NCI-H2227 (cell line): ENCODE measurements at regions not wholly inside any gene's neighbourhood (a gene's known extent, or its start where the extent isn't known, plus 50 kb on each side); places are given as distances from the start of the nearest gene placed in this dataset.
"Not testable (repeated sequence)": the region's sequence is repeated elsewhere in the genome, so short reads cannot be mapped to it uniquely, and the experiment has no call there.

Experiments
- DNase-seq: peaks from one replicate; lab custom pipeline; 2025; ENCODE audit not compliant: unreplicated experiment; lab: John Stamatoyannopoulos, UW

DNA sequence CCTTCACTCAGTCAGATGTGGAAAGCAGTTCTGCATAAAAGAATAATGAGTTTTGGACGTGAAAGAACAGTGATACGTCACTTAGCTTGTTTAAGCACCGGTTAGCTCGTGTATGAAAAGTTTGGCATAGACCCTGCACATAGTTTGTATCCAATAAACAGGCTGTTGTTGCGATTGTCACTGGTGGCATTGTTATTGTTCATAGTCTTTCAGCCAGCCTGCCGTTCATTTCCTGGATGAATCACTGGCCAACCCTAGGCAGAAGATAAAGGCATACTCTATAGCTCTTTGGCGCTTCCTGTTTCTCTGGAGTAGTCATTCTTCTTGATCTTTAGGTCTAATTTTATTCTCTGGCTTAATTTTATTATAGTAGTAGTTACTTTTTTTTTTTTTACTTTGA is 57.8 kb upstream of the ANKRD30A start:
- no peak for DNase-seq

DNA sequence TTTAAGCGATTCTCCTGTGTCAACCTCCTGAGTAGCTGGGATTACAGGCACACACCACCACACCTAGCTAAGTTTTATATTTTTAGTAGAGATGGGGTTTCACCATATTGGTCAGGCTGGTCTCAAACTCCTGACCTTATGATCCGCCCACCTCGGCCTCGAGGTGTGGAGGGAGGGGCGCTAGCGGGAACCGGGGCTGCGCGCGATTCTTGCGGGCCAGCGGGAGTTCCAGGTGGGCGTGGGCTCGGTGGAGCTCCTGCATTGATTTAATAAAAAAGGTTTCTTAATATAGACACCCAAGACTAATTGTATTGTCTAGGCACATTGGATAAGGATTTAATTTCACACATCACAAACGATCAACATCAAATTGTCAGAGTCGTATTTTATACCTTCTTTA is 63.1 kb upstream of the ANKRD30A start:
- not testable (repeated sequence) for DNase-seq

DNA sequence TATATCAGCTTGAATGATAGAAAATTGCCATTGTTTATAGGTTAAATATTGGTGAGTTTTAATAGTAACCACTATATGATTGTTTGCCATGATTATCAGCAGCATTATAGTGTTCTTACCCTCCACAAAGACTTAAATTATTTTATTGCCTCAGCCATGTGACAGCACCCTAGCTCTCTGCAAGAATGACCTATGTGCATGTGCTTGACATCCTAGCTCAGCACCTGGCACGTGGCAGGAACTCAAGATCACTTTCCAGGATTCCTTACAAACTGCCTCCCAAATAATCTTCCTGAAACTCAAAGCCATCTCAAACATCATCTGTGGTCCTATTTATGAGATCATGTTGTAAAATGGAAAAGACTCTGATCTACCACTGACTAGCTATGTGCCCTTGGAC is 68.1 kb upstream of the ANKRD30A start:
- DNase-seq: no peak

DNA sequence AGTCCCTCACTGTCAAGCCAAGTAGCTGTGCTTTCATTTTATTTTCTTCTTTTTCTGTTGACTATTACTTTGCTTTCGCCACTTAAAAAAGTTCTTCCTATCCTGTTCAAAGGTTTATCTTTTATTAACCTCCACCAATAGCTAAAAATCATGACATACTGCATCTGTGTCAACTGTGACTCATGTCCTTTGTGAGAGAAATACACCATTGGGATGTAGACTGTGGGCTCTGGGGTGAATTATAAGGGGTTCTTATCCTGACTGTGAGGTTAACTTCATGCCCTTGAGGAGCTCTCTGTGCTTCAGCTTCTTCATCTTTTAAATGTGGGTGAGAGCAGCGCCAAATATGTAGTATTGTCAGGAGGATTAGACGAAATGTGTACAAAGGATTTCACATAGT is 71.9 kb upstream of the ANKRD30A start:
- DNase-seq: no peak

DNA sequence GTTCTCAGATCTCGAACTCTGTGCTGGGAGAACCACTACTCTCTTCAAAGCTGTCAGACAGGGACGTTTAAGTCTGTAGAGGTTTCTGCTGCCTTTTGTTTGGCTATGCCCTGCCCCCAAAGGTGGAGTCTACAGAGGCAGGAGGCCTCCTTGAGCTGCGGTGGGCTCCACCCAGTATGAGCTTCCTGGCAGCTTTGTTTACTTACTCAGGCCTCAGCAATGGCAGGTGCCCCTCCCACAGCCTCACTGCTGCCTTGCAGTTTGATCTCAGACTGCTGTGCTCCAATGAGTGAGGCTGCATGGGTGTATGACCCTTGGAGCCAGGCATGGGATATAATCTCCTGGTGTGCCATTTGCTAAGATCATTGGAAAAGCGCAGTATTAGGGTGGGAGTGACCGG is 75.4 kb upstream of the ANKRD30A start:
- DNase-seq: not testable (repeated sequence)

DNA sequence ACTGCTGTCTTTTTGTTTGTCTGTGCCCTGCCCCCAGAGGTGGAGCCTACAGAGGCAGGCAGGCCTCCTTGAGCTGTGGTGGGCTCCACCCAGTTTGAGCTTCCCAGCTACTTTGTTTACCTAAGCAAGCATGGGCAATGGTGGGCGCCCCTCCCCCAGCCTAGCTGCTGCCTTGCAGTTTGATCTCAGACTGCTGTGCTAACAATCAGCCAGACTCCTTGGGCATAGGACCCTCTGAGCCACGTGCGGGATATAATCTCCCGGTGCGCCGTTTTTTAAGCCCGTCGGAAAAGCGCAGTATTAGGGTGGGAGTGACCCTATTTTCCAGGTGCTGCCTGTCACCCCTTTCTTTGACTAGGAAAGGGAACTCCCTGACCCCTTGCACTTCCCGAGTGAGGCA is 81.1 kb upstream of the ANKRD30A start:
- not testable (repeated sequence) for DNase-seq

DNA sequence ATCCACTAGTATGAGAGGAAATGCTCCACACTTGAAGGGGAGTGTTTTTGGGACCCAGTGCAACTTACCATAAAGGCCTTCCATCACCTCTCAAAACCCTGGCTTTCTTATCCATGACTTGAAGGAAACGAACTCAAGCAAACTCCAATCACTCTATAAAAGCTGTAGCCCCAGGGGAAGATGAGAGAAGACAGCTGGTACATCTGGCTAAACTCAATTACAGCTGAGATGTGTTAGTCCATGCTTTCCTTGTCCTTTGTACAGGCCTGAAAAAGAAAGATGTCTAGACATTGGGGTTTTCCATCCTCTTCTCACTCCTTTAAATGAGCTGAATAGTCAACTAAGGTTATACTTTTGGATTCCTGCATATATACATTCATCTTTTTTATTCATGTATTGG is 89.5 kb upstream of the ANKRD30A start:
- DNase-seq: no peak

DNA sequence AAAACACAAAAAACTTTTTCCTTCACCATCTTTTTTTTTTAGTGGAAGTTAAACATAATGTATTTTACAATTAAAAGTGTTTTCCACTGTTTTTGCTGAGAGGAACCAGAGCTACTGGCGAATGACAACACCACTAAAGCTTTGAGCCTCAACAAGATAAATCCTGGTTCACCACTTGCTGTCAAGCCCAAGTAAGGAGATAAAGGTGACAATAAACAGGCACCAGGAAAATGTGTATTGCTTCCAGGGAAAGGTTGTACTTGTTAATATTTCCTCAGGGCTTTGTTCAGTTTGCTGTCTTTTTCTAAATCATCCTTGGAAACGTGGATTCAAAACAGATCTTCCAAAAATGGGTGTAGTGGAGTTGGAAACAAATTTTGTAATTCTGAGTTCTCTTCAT is 109.9 kb upstream of the ANKRD30A start:
- no peak for DNase-seq

DNA sequence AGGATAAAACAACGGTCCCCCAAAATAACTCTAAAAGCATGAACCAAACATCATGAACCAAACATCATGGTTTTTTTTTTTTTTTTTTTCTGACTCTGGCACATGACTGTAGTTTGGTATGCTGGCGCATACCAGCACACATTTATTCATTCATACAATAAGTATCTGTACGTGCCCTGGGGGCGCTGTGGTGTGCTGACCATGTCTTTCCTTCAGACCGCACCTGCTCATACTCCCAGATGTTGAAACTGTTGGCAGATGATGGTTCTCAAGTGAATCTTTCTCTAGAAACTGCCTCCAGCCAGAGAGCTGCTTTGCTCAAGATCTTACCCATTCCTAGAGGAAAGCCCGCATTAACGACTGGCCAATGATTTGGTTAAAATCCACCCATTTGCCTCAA is 114.7 kb upstream of the ANKRD30A start:
- no peak for DNase-seq

DNA sequence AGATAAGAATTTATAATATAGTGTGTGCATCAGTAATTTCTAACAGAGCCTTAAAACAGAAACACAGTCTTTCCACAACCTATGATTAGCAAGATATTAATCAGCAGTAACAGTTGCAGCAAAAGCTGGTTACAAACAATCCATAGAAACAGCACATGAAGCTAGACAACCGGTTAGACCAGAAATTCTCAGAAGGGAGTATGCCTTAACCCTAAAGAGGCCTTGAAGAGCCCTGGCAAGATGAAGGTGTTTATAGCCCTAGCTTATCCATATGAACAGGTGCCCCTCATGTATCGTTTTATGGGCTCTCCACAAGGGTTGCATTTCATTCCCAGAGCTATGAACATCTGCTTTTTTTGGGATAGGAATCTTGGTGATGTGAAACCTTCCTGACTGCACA is 117.1 kb upstream of the ANKRD30A start:
- DNase-seq: not testable (repeated sequence)

DNA sequence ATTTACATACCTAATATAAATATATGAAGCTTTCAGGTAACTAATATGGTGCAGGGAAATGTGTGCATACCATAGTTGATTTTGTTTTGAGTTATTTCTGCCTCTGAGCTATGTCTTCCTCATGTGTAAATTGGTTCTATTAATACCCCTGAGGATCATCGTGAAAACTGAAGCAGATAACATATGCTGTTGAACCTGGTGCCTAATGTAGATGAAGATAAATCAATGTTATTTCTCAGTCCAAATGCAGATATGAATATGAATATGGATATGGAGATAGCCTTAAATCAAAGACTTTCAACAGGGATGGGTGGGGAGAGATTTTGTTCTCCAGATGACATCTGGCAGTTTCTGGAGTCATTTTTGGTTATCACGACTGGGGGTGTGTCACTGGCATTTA is 122.3 kb upstream of the ANKRD30A start:
- no peak for DNase-seq

DNA sequence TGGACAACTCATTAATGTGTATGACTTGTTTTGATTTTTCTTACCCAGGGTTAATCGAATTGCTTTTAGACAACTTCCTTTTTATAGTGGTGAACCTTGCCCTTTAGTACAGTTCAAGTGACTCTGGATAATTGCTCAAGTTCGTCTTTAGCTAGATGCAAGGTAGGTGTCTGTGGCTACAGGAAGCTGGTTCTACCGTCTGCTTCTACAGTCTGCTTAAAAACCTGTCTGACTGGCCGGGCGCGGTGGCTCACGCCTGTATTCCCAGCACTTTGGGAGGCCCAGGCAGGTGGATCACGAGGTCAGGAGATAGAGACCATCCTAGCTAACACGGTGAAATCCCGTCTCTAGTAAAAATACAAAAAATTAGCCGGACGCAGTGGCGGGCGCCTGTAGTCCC is 129.6 kb upstream of the ANKRD30A start:
- not testable (repeated sequence) for DNase-seq

DNA sequence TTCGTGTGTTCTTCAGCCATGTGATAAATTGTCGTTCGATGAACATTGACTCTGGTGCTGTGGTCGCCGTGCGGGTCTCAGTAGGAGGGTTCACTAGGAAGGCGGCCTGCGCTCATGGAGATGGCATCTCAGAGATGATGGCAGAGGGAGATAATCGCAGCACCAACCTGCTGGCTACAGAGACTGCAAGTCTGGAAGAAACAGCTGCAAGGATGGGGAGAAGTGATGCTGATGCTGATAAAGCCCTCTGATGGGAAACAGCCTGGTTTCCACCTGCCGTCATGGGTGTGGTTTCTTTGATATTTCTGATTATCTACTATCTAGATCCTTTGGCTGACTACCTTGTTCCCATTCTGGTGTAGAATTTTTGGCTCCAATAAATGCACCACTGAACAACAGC is 130.5 kb upstream of the ANKRD30A start:
- DNase-seq: no peak

DNA sequence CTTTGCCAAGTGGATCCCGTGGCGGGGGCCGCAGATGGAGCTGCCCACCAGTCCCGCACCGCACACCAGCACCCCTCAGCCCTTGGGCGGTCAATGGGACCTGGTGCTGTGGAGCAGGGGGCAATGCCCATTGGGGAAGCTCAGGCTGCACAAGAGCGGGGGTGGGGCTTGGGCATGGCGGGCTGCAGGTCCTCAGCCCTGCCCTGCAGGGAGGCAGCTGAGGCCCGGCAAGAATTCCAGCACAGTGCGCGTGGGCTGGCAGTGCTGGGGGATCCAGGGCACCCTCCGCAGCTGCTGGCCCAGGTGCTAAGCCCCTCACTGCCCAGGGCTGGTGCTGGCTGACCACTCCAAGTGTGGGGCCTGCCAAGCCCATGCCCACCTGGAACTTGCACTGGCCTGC is 136.2 kb upstream of the ANKRD30A start:
- DNase-seq: no peak

DNA sequence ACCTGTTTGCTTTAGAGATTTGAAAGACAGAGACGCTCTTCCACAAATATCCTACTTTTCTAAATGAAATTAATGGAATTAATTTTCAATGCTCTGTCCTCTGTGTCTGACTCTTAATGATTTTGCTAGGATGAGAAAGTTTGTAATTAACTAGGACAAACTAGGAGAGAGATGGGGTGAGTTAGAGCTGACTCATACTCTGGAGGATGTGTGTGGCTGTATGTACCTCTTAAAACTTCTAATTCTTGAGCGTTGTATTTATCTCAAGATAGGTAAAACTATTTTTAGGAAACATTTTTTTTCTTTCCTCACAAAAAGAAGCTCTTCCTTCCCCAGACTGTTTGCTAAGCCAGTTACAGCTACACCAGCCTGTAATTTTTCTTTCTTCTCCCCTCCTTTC is 178.8 kb upstream of the ANKRD30A start:
- DNase-seq: no peak

DNA sequence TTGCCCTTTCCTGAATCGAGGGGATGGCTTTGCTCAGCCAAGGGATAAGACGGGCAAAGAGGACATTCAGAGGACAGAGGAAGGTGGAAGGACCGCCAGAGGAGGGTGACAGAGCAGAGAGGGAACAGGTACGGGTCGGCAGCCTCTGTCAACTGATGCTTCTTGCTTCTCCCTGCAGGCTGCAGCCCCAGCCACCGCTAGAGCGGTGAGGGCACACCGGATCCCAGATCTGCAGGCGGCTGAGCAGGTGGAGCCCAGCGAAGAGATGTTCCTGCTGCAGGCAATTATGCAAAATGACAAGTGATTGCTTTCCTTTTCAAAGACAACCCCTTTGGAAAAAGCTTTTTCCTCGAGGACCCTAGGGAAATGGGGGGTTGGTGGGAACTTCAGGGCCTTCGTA is 181.9 kb upstream of the ANKRD30A start:
- DNase-seq: no peak

DNA sequence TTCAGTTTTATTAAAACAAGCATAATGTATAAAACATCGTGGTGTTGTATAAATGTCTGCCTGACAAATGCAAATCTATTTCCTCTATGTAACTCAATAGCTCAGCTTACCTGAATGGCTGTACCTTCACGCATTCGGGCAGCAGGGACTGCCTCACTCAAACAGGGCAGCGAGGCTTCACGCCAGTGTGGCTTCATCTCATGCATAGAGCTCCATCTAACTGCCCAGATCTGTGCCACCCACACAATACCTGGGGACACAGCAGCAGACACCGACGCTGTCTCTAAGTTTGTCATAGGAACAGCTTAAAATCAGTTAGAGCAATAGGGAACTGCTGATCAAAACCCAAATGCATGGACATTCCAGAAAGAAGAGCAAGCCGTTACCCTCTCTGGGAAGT is 182.8 kb upstream of the ANKRD30A start:
- no peak for DNase-seq

DNA sequence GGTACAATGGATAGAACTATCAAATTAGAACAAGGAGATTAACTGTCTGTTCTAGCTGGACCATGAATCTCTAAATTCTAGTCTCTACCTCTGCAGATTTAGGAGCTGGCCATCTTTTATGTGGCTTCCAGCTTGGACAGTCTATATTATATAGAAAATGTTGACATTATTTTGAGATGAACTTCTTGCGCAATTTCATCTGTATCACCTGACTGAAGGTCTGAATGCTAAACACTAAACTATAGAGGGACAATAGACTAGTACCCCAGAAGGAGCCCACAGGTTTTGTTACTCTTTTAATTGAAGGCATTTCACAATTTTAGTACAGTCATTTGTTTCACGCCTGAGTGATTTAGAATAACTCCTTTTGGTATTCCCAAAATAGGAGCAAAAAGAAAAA is 222.4 kb upstream of the ANKRD30A start:
- DNase-seq: no peak

DNA sequence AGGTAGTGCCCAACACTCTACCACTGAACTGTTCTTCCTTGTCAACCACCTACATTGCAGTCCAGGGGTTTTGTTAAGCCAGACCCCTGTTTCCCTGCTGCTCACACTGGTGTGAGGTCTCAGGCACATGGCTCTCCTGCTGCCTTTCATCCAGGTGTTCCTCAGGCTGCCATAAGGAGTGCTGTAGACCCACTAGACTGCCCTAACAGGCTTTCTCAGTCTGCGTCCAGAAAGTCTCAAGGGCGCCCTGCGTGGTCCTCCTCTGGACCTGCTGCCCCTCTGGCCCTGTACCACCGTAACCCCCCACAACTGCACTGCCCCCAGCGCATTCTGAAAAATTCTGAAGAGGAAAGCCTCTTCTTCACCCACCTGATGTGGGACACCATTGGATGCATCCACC is 225.7 kb upstream of the ANKRD30A start:
- DNase-seq: no peak

DNA sequence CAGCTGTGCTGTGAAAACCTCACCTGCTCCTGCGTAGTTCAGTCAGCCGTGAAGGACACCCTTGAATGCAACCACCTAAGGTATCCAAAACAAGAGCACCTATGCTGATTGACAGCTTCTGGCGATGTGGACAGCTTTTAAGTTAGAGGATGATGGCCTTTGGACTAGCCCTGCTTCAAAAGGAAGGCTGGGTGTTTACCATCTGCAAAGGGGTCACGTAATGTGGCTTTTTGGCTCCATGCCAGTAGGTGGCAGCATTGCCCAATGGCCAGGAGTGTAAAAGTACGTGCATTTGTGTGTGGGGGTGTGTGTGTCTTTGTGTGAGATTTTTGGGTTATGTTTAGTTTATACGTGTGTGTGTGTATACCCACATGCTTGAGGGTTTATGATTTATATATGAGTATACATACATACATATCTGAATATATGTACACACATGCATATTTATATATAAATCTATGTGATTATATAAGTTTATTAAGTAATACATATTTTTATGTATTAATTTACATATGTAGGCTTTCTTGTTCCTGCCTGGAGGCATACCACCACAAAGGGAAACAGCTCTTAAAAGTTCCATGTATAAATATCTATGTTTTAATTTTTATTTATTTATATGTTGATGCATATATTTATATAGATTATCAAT is 236.3 kb upstream of the ANKRD30A start:
- no peak for DNase-seq

DNA sequence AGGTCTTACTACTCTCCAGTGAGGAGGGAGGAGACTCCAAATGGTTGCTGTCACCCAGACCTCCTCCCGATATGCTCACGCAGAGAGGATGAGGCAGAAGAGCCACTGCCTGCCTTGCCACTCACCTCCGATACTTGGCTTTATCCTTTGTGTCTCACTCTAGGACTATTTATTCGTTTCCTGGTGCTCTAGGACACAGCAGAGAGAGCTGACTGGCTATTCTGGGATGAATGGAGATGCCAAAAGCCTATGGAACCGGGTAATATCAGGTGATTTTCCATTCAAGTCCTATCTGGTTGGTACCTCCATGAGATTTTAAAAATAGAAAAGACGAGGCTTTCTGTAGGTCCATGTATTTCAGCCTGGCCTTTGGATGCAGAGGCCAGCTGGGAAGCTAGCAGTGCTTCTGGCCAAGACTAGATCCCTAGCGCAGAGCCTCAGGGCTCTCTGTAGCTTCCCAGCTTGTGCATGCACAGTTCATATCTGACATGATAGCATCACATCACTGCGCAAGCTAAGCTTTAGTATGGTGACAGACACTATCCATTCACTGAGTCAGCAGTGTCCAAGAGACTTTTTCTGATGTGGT is 239.0 kb upstream of the ANKRD30A start:
- DNase-seq: no peak

DNA sequence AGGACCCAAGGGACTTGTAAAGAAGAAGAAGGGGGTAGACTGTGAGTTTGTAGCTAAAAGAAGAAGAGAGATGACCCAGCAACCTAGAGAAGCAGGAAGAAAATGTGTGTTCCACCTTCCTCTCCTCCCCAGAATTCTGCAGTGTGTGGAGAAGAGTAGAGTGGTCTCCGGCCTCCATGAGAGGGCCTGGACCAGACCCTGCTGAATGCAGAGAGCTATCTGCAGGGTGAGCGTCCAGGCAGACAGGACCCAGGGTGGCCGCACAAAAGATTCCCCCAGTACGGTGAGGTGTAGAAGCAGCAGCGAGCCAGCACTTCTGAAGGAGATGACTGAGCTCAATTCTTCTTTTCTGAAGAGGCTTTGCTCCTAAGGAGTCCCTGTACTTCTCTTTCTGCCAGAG is 239.7 kb upstream of the ANKRD30A start:
- DNase-seq: no peak

DNA sequence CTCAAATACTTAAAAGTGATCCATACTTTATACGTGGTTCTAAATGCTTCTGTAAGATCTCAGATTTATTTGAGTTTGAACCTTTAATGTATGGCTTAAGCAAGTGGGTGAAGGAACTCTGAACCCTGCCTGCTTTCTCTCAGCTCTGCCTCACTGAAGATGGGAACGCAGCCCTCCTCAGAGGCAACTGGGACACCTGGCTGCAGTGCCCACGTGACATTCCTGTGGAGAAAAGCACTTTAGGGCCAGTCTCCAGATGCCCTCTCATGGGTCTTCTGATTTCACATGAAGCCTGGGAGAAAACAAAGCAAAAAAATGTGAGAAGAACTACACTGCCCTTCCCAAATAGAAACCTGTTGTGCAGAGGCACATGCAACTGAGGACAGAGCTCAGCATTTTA is 242.6 kb upstream of the ANKRD30A start:
- DNase-seq: no peak
